ENCODE measurements at regions not wholly inside any gene's neighbourhood (a gene's known extent, or its start where the extent isn't known, plus 50 kb on each side); places are given as distances from the start of the nearest gene placed in this dataset.
"Not testable (repeated sequence)": the region's sequence is repeated elsewhere in the genome, so short reads cannot be mapped to it uniquely, and the experiment has no call there.

DNA sequence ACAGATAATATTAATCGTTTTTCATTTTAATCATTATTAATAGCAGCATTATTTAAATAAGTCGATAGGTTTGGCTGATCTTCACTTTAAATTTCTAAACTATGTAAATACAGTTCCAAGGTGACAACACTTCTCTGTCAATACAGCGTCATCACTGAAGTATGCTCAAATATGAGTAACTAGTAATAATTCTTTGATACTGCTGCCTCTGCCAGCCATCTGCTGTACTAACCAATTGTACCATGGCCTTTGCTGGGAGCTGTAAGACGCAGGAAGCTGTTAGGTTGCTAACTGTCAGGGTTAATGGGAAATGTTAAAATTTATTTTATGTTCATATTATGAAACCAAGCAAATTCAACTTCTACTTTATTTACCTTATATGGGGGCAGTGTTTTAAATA lies 1650.5 kb upstream of the LRRTM3 start:
- DNase-seq (ENCODE audit: low read depth), result no peak

DNA sequence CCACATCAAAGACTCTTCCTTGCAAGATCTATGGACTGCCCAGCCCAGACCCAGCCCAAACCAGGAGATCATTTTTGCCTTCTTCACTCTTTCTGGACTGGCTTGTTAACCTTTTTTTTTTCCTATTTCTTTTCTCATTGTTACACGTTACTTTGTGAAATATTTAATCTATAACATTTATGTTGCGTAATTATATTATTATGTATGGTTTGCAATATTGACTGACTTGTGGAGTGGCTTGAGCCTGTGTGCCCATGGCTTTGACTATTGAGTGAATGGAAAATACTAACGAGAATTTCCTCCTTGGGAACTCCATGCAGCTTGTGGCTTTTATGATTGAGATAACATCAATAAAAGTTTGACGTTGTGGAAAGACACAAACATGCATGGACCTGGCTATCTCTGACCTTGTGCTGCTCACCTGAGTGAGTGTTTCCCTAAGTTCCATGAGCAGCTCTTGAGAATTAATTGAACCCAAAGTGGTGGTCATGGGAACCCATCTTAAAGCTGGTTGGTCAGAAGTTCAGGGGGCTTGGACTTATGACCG lies 1641.3 kb upstream of the LRRTM3 start:
- no peak for DNase-seq (ENCODE audit: low read depth)

DNA sequence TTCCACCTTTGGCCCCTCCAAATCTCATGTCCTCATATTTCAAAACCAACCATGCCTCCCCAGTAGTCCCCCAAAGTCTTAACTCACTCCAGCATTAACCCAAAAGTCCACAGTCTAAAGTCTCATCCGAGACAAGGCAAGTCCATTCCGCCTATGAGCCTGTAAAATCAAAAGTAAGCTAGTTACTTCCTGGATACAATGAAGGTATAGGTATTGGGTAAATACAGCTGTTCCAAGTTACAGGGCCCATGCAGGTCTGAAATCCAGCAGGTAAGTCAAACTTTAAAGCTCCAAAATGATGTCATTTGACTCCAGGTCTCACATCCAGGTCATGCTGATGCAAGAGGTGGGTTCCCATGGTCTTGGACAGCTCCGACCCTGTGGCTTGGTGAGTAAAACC lies 1640.1 kb upstream of the LRRTM3 start:
- DNase-seq (ENCODE audit: low read depth), result not testable (repeated sequence)

DNA sequence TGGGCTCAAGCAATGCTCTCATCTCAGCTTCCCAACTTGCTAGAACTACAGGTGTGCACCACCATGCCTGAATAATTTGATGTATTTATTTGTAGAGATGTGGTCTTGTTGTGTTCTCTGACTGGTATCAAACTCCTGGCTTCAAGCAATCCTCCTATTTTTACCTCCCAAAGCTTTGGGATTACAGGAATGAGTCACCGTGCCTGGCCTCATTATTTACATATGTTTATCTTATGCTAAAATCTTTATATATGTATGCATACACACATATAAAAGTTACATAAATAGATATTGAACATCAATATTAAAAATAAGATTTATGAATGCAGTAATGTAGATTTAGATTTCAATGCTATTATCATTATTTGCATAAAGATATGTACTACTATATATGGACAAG lies 1634.5 kb upstream of the LRRTM3 start:
- DNase-seq (ENCODE audit: low read depth), result no peak

DNA sequence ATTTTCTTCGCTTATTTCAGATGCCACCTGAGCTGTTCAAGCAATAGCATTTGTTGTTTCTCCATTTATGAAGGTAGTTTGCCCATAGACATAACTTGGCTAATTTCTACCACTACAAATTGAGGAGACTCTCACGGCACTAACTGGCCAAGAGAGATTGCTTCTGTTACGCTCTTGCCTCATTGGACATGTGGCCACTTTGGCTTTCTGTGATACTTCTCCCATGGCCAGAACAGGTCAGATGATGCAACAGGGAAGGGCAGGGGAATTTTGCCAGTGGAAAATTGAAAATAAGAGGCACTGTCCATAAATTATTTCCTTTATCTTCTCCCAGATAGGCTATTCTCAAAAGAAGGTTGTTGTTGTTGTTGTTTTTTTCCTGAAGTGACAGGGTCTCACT lies 1633.3 kb upstream of the LRRTM3 start:
- no peak for DNase-seq (ENCODE audit: low read depth)

DNA sequence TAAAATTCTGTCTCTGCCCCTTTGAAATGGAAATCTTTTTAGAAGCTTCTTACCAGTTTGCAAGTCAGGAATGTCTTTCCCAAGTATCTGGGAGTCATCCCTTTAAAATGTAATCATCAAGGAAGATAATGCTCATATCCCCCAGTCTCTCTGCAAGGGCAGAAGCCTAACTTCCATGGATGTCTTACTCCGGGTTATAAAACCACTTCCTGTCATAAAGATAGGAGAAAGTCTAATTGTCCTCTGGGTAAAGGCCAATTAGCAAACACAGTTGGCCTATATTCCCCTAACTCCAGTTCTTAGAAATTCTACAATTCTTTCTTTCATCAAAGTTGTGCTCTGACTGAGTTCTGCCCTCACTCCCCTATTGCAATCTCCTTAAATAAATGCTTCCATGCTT lies 1631.5 kb upstream of the LRRTM3 start:
- DNase-seq (ENCODE audit: low read depth), result no peak

DNA sequence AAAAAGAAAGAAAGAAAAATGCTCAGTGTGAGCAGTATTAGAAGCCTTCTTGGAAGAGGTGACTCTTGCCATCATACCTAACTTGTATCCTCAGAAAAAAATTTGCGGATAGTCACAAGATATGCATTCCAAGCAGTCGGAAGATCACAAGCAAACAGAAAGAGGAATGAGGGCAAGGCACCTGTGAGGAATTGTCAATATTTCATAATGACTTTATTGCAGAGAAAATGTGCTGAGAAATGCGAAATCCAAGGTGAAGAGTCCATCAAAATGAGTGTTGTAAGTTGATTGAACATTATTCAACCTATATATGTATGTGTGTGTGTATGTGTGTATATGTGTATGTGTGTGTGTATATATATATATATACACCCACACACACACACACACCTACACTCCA lies 1624.7 kb upstream of the LRRTM3 start:
- DNase-seq (ENCODE audit: low read depth), result no peak

DNA sequence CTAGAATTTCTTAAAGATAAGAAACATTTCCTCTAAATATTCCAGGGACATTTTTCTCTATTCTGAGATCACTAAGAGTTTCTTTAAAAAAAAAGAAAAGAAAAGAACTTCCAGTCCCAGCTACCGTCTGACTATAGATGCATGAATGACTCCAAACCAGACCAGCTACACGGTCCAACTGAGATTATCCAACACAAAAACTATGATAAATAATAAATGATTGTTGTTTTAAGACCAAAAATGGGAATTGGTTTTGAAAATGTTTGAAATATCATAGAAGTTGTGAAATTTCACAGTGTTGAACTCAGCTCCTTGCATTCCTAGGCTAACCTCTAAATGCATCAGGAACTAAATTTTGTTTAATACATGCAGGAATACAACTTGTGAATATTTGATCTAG lies 1619.6 kb upstream of the LRRTM3 start:
- no peak for DNase-seq (ENCODE audit: low read depth)

DNA sequence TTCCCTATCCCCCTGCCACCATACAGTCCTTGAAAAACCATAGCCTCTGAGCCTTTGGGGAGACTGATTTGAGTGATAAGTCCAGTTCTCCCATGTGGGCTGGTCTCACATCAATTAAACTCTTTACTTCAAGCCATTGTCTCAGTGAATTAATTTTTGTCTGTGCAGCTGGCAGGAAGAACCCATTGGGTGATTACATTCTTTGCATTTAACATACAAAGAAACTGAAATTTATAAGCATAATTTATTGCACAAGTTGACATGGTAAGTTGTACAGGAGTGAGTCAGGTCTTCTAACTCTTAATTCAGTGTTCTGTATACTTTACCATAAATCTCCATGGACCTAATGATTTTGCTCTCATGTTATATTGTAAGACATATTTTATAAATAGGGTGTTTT lies 1613.0 kb upstream of the LRRTM3 start:
- no peak for DNase-seq (ENCODE audit: low read depth)

DNA sequence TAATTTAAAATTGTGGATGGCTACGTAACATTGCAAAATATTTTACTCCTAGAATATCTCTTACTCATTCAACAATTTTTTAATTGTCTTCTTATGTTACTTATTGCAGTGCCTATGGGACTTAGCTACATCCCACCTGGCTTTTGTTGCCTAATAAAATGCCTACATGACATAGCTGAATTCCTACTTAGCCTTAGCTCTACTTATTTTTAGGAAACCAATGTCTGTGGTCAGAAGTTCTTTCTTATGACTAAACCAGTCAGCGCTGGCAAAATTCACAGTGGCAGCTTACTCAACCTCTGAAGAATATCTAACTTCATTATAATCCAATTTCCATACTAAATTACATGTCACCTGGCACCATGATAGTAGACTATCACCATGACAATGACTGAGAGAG lies 1612.4 kb upstream of the LRRTM3 start:
- no peak for DNase-seq (ENCODE audit: low read depth)

DNA sequence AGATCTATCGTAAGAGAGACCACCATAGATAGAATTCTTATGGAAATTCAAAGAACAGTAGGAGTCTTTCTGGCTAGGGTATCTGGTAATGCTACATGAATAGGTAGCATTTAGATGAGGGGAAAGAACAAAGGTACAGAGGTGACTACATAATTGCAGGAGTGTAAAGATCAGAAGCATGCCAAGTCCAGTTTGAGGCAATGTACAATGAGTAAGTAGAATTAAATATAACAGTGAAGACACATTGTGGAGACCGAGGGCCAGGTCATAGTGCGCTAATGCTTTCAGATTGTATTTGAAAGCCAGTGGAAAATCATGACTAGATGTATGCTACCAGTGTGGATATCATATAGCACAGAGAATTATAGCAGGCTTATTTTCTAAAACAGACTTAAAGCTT lies 1611.6 kb upstream of the LRRTM3 start:
- no peak for DNase-seq (ENCODE audit: low read depth)

DNA sequence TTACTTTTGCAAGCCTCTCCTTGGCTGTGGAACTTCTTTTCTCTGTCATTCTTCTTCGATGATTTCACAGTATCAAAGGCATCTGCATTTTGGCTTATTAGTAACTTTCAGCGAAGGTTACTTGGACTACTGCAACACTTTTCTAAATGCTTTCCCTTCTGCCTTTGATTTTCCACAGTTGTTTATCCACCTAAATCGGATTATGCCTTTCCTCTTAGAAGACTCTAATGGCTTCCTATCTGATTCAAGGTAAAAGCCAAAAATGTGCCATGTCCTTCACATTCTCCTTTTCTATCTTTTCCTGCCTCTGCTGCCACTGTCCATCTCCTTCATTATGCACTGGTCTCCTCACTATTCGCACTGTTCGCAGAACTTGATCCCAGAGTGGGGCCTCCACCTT lies 1606.3 kb upstream of the LRRTM3 start:
- no peak for DNase-seq (ENCODE audit: low read depth)

DNA sequence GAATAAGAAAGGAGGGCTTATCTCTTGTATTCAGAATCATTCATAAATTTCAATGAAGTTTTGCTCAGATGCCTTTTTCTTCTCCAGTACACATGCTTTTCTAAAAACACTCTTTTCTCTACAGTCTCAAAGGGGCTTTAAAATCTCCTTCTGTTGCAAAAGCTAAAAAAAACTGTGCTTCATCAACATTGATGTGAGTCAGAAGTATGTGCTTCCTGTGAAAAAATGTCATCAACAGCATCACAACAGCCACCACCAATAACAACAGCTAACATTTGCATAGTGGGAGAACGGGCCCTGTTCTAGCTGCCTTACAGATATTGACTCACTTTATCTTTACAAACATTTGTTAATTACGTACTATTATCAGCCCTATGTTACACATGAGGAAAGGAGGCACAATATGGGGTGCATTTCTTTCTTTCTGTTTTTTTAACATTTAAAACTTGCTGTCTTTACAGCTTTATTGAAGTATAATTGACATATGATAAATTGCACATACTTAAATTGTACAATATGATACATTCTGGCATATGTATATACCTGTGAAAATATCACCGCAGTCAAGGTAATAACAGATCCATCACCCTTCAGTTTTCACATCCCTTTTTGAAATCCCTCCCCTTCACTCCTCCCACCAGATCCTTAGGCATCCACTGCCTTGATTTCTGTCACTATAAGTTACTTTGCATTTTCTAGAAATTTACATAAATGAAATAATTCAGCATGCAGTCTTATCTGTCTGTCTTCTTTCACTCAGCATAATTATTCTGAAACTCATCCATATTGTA lies 1605.4 kb upstream of the LRRTM3 start:
- no peak for DNase-seq (ENCODE audit: low read depth)

DNA sequence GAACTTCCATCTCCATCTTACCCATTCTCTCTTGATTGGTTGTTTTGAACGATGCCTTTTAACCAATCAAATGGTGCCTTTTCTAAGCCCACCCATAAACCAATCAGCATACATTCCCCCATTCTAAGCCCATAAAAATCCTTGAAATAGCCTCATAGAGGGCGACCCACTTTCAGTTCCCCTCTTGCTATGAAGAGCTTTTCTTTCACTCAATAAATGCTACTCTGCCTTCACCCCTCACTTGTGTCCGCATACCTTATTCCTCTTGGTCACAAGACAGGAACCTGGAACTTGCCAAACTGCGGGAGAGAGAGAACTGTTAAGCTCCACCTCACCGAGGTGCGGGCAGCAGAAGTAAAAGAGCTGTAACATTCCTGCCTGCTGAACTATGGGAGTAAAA lies 1602.0 kb upstream of the LRRTM3 start:
- DNase-seq (ENCODE audit: low read depth), result no peak

DNA sequence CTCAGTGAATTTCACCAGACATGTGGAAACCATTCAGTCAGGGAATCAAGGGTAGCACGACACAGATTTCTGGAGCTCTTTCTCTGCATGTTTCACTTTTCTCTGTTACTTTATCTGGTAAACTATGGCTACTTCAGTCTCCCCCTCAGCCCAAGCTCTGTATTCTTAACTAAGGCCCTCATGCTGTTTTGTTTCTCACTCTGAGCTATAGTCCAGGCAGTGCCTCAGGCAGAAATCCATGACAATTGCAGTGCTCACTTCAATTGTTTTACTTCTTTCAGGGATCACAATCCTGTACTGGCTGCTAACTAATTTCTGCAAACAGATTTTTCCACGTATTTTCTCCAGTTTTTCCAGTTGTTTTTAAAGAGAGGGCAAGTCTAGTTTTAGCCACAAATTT lies 1599.9 kb upstream of the LRRTM3 start:
- DNase-seq (ENCODE audit: low read depth), result no peak

DNA sequence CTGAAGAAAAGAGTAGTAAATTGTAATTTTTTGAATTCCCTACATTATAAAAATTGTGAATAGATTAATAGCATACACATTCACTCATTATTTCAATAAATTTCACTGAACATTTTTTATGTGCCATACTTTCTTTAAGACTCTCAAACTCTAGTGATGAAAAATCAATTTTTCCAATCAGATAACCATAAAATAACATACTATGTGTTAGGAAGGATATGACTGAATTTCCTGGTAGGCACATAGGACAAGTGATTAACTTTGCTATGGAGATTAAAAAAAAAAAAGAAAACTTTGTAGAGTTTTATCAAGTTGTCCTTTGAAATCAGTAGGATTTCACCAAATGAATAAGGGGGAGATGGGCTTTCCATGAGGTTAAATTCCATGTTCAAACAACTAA lies 1597.3 kb upstream of the LRRTM3 start:
- DNase-seq (ENCODE audit: low read depth), result no peak

DNA sequence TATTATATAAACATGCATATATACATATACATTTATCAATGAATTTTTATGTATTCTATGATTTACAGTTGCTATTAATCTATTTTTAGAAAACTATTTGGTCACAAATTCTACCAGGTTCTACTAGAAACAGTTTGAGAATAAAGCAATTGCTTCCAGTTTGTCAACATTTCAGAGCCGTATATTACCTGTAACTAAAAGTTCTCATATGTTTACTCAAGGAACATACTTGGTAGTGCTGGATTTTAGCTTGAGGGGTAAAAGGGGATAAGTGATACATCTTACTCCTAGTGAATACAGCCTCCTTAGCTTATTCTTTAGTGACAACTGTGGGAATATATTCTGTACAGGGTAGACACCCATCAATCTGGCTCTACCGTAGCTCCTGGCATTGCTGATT lies 1590.5 kb upstream of the LRRTM3 start:
- DNase-seq (ENCODE audit: low read depth), result no peak

DNA sequence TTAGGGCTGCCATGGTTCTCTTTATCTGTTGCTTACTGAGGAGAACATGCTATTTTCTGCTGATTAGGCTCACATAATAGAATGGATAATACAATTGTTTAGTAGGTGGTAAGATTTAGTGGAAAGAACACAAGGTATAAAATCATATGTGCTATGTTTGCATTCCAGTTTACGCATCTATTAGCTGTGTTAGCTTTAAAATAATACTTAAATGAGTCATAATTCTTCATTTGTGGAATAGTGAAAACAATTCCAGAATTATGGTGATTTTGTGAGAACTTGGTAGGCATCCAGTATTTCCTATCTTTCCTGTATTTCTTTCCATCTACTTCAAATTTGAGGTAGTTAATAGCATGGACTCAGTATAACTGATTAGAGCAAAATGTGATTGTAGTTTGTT lies 1585.5 kb upstream of the LRRTM3 start:
- DNase-seq (ENCODE audit: low read depth), result no peak

DNA sequence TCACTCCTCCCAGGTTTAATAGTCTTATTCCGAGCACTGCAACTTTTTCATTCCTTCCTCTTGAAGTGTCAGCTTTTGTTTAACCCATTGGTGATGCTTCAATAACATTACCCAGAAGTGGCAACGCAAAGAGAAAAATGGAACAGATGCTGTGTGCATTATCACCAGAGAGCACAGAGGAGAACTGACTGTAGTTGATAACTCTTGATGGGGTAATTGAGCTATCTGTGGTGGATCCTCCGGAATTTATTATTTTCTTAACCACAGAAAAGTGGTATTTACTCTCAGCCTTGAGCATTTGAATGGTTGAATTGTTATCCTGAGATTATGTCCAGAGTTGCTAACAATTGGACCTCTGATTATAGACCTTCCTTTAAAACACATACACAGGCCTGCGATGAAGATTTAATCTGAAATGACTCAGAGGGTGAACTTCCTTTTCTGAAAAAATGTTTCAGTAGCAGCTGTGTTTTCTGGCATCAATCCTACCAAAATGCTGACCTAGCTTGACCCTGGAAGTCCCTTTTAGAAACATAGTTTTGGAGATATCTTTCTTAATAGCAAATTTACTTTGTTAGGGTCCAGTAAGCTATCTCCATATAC lies 1584.4 kb upstream of the LRRTM3 start:
- DNase-seq (ENCODE audit: low read depth), result no peak

DNA sequence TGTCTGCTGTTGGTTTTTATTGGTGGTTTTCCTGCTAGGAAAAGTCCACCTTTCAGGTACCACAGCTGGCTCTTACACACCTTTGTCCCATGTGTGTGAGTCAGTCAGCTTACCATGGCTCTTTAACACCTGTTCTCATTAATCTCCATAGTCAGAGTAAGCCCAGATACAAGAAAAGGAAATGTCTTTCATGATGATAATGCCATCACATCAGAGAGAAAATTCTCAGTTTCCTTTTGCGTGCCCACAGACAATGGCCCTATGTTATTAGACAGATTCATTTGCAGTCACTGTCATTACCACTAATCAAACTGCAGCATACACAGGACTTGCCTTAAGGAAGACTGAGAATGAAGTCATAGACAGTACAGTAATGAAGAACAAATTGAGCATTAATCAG lies 1583.6 kb upstream of the LRRTM3 start:
- no peak for DNase-seq (ENCODE audit: low read depth)

DNA sequence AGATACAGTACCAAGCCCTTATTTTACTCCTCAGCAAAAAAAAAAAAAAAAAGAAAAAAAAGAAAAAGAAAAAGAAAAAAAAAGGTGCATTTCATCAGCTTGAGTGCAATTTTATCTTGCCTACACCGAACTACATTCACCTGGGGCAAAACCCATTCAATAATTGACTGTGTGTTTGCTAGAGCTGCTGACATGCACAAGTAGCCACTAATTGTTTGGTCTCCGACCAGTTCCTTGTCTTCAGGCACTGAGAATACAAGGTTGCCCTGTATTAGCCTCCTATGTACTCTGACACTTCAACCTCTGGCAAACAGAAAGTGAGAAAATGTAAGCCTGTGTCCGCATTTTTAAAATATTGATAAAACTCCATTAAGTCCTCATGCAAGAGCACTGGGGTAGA lies 1579.4 kb upstream of the LRRTM3 start:
- DNase-seq (ENCODE audit: low read depth), result no peak

DNA sequence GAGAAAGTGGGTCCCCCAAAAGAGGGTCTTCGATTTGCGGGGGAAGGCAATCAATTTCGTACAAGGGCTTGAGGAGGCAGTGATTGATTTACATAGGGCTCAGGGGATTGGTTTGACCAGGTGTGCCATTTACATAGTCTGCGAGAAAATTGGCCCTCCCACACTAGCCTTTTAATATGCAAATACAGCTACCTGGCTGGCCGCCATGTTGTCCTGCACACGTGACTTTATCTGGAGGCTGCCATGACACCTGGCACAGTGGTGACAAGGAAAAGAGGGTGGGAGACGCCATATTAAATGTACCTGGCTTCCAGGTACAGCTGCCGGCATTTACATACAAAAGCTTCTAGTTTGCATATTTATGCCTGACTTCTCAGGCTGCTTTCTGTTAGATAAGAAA lies 1577.2 kb upstream of the LRRTM3 start:
- no peak for DNase-seq (ENCODE audit: low read depth)

DNA sequence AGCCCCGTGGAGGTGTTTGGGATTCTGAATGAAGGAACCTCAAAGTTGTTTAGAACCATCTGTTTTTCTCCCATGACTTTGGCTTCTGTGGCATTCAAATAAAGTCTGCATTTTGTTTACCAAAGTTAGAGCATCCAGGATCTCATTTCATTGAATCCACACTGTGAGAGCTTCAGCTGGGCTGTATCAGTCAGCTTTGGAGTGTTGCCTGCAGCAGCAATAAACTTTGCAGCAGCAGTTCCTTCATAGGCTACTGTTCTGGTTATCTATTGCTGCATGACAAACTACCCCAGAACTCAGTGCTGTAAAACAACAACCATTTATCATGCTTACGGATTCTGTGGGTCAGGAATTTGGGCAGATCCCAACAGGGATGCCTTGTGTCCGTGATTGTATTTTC lies 1575.2 kb upstream of the LRRTM3 start:
- no peak for DNase-seq (ENCODE audit: low read depth)
